ENCODE measurements at regions not wholly inside any gene's neighbourhood (a gene's known extent, or its start where the extent isn't known, plus 50 kb on each side); places are given as distances from the start of the nearest gene placed in this dataset.

DNA sequence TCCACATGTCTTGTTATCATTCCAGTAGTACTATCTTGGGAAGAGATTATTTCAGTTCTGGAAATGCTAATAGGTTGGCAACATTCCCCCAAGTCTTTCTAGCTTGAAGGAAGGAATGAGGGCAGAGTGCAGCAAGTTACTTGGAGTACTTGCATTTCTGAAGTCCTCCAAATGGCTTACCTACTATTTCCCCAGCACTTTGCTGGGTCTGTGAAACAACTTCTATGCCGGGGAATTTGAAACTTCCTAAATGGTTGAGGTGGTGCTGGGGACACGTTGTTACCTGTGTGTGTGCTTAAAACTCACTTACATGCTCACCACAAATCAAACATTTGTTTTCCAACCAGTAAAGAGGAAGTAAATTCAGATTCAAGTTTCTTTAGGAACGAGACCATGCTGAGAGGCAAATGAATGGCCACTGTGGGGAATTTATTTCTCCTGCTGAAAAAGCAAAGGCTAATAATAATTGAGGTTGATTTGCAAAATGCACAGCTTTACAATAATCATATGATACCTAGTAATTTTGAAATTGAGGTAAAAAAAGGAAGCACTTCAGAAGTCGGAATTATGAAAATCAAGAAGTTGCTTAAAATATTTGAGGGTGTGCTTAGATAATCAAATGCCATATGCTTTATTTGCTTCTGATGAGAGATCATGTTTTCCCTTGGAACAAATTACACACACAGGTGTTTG lies 1167.7 kb upstream of the ZEB2 start:
- intact Hi-C loops (cut with DNase I) = no loop called here
- TF ChIP-seq POLR2A (IDR thresholded peaks at IDR 0.05) (no peak), POLR2AphosphoS5 (IDR thresholded peaks at IDR 0.05) (no peak), EP300 (IDR thresholded peaks at IDR 0.05) (no peak)
- TF ChIP-seq, protein P1, sequence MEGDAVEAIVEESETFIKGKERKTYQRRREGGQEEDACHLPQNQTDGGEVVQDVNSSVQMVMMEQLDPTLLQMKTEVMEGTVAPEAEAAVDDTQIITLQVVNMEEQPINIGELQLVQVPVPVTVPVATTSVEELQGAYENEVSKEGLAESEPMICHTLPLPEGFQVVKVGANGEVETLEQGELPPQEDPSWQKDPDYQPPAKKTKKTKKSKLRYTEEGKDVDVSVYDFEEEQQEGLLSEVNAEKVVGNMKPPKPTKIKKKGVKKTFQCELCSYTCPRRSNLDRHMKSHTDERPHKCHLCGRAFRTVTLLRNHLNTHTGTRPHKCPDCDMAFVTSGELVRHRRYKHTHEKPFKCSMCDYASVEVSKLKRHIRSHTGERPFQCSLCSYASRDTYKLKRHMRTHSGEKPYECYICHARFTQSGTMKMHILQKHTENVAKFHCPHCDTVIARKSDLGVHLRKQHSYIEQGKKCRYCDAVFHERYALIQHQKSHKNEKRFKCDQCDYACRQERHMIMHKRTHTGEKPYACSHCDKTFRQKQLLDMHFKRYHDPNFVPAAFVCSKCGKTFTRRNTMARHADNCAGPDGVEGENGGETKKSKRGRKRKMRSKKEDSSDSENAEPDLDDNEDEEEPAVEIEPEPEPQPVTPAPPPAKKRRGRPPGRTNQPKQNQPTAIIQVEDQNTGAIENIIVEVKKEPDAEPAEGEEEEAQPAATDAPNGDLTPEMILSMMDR (IDR thresholded peaks at IDR 0.05) = no peak
- Histone ChIP-seq H3K4me1 (no peaks in the 10 kb centered on the region), H3K27ac (no peak overlapping the region), H3K36me3 (no peaks in the 10 kb centered on the region), H3K9me3 (no peaks in the 10 kb centered on the region), H3K27me3 (no peaks in the 10 kb centered on the region), H3K4me3 (no peak overlapping the region)
- WGBS, 2 donors = 32 to 33% methylated on average over 4 of the region's 4 CpGs
- no peak for DNase-seq

DNA sequence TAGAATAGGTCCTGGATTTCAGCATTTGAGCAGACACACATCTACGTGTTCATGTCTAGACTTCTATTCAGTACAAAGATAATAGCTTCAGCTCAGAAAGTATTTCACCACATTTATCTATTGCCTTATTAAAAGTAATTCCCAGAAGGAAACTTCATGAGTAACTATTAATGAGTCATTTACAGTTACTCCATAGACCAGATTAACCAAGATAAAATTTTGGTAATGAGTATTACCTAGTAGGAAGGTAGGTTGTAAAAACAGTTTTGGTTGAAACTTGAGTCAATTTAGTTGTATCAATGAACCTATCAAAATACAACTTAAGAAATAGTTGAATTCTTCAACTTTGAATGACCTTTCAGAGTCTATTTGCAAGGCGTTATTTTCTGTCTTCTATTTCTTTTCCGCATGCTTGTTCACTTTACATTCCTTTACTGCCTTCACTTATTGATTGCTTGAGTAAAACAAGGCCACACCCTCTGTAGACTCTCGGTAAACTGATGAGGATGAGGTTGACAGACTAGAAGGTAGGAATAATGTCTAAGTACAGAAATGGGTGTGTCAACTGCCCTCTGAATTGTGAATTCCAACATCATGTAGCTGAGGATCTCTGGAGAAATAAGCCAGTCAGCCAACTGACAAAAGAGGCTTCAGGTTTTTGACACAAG lies 1165.6 kb upstream of the ZEB2 start:
- Histone ChIP-seq H3K9me3 (no peaks in the 10 kb centered on the region), H3K27ac (no peak overlapping the region), H3K4me1 (no peaks in the 10 kb centered on the region), H3K36me3 (no peaks in the 10 kb centered on the region), H3K27me3 (no peaks in the 10 kb centered on the region), H3K4me3 (no peak overlapping the region)
- DNase-seq = no peak
- no peak for TF ChIP-seq POLR2A (IDR thresholded peaks at IDR 0.05)
- TF ChIP-seq, protein P1 (IDR thresholded peaks at IDR 0.05) = no peak
- TF ChIP-seq EP300 (IDR thresholded peaks at IDR 0.05) = no peak
- no peak for TF ChIP-seq POLR2AphosphoS5 (IDR thresholded peaks at IDR 0.05)
- WGBS, 2 donors = 51 to 72% methylated on average over 4 of the region's 4 CpGs
- intact Hi-C loops (cut with DNase I) = no loop called here

DNA sequence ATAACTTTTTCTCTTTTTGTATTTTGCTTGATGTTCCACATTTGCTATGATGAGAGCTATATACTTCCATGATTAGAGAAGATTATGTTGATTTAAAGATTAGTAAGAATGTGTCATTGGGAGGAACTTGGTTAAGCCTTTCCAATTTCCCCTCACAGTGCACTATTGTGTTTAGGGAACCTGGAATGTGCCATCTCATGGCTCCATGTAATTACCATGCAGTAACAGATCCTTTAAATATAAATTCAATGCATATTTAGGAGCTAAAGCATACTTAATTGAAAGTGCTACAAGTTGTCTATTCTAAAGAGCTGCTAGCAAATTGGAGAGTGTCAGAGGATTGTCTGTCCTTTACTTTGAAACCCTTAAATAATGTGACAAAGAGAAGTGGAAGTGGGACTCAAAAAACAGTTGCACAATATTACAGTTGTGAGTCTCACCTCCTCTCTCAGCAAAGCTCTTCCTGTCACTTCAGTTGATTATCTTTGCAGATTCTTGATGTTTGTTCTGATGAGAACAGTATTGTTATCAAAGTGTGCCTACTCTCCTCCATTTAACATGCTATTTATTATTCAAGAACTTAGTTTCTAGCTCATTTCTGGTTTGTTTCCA lies 1162.7 kb upstream of the ZEB2 start:
- no peaks in the 10 kb centered on the region for H3K4me1 ChIP-seq
- intact Hi-C loops (cut with DNase I) = no loop called here

DNA sequence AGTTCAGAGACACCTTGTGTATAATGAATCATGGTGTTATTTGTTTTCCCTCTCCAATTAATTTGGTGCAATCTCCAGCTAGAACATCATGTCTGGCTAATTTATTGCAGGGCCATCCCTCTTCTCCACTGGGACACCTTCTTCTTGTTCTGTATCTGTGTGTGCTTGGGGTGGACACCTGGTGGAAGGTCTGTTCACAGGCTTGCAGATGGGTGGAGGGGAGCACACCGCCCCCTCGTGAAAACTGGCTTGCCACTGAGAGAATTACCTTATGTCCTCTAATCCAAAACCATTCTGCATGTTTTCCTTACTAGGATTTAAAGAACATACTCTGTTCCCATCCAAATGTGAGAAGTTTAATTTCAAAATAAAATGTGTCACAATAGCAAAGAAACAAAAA lies 1160.4 kb upstream of the ZEB2 start:
- intact Hi-C loops (cut with DNase I) = no loop called here
- Histone ChIP-seq H3K9me3 (no peaks in the 10 kb centered on the region), H3K4me3 (no peak overlapping the region), H3K36me3 (no peaks in the 10 kb centered on the region), H3K27me3 (no peaks in the 10 kb centered on the region), H3K27ac (no peak overlapping the region), H3K4me1 (no peaks in the 10 kb centered on the region)
- no peak for DNase-seq
- no peak for TF ChIP-seq POLR2AphosphoS5 (IDR thresholded peaks at IDR 0.05)
- TF ChIP-seq, protein P1 (IDR thresholded peaks at IDR 0.05) = no peak
- TF ChIP-seq POLR2A (IDR thresholded peaks at IDR 0.05) = no peak
- TF ChIP-seq EP300 (IDR thresholded peaks at IDR 0.05) = no peak
- WGBS, 2 donors = 85 to 90% methylated on average over 2 of the region's 2 CpGs

More for the DNA sequence above, 1162.7 kb upstream of the ZEB2 start:
- TF ChIP-seq EP300 (IDR thresholded peaks at IDR 0.05) (no peak), POLR2AphosphoS5 (IDR thresholded peaks at IDR 0.05) (no peak), POLR2A (IDR thresholded peaks at IDR 0.05) (no peak)
- TF ChIP-seq, protein P1 (IDR thresholded peaks at IDR 0.05) = no peak
- Histone ChIP-seq H3K27ac (no peak overlapping the region), H3K4me3 (no peak overlapping the region), H3K27me3 (no peaks in the 10 kb centered on the region), H3K9me3 (no peaks in the 10 kb centered on the region), H3K36me3 (no peaks in the 10 kb centered on the region)
- DNase-seq = no peak

All from sigmoid colon (tissue), 6 donors.